ENCODE measurements at regions not wholly inside any gene's neighbourhood (a gene's known extent, or its start where the extent isn't known, plus 50 kb on each side); places are given as distances from the start of the nearest gene placed in this dataset.

- TF ChIP-seq GATA3 (IDR thresholded peaks at IDR 0.05; ENCODE audit: low read depth, low read length) (no peak), GATA2 (IDR thresholded peaks at IDR 0.05; ENCODE audit: low read depth, low read length) (no peak)
Measured at GRCh38 chr2:19478409-19478808, 120.0 kb upstream of the OSR1 start.

- TF ChIP-seq GATA2 (IDR thresholded peaks at IDR 0.05; ENCODE audit: low read depth, low read length), result no peak
- no peak for TF ChIP-seq GATA3 (IDR thresholded peaks at IDR 0.05; ENCODE audit: low read depth, low read length)
Measured at GRCh38 chr2:19476327-19476726, 117.9 kb upstream of the OSR1 start.

DNA sequence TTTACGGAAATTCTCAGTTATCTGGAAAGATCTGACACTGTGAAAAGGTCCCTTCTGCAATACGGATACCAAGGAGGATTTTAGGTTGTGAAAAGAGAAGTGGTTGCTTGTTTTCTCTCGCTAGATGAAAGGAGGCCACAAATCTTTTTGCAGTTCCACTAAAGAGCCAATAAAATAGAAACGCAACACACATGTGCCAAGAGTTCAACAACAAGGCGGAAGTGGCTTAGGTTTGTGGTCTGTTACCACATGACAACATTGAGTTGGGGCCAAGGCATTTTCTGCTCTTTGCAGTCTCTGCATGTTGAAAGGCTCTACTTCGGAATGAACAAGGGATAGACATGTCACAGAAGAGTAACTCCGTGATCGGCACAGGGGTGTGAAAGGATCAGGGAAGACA, 115.7 kb upstream of the OSR1 start:
- TF ChIP-seq GATA2 (IDR thresholded peaks at IDR 0.05; ENCODE audit: low read depth, low read length) (no peak), GATA3 (IDR thresholded peaks at IDR 0.05; ENCODE audit: low read depth, low read length) (no peak)

- TF ChIP-seq GATA2 (IDR thresholded peaks at IDR 0.05; ENCODE audit: low read depth, low read length) (no peak), GATA3 (IDR thresholded peaks at IDR 0.05; ENCODE audit: low read depth, low read length) (no peak)
Measured at GRCh38 chr2:19473350-19473749, 114.9 kb upstream of the OSR1 start.

DNA sequence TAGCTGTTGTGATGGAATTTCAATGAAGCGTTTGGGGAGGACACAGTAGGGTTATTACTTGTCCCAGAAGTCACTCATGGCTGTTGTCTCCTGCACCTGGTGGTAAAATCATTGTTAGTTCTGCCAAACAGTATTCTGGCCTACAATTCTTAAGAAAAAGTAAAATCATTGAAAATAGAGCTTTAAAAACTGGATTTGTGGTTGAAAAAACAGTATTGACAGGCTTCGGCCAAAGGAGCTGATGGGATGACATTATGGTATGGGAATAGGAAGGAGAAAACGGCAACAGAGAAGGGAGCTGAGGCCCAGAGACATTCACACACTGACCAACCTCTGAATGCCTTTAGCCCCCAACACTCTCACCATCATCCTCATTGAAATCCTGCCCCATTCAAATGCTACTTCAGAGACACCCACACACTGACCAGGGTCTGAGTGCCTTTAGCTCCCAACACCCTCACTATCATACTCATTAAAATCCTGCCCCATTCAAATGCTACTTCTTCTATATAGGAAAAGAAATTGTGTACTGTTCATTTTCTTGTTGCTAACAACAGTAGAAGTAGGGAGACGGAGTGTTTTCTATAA, 114.1 kb upstream of the OSR1 start:
- TF ChIP-seq GATA2 (IDR thresholded peaks at IDR 0.05; ENCODE audit: low read depth, low read length), result no peak
- TF ChIP-seq GATA3 (IDR thresholded peaks at IDR 0.05; ENCODE audit: low read depth, low read length), result no peak

DNA sequence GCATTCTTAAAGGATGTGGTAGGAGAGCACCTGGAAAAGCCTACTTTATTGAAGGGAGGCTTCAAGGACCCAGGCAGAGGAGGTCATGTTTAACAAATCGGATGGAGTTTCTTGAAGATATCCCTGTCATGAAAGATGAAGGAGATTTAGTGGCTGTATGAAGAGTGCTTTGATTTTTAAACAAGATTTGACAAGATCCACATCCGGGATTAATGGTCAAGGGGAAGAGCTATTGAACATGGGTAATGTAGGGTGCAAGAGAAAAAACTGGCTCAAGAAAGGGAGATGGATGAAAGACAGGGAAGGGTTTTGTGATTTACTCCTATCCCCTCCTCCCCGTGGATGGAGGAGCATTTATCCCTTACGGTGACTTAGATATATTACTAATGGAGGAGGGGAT, 113.1 kb upstream of the OSR1 start:
- TF ChIP-seq GATA3 (IDR thresholded peaks at IDR 0.05; ENCODE audit: low read depth, low read length) (no peak), GATA2 (IDR thresholded peaks at IDR 0.05; ENCODE audit: low read depth, low read length) (no peak)

GRCh38 chr2:19465978-19466377, 107.6 kb upstream of the OSR1 start:
- TF ChIP-seq GATA2 (IDR thresholded peaks at IDR 0.05; ENCODE audit: low read depth, low read length) (no peak), GATA3 (IDR thresholded peaks at IDR 0.05; ENCODE audit: low read depth, low read length) (no peak)

DNA sequence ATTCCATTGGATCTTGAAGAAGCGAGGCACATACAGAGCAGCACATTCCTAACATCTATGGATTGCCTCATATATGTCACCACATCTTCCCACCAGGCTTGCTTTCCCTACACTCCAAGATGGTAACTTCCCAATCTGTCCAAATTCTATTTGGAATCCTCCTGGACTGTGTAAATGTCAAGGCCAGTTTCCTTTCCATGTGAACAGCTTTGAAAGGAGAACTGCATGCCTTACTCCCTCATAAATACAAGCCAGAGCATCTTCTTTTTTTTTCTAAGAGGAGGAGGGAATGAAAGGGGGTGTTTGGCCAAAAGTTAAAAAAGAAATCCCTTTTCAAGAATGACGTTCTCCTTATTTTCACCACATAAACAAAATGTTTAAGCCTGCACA, 103.8 kb upstream of the OSR1 start:
- TF ChIP-seq GATA3 (IDR thresholded peaks at IDR 0.05; ENCODE audit: low read depth, low read length) (no peak), GATA2 (IDR thresholded peaks at IDR 0.05; ENCODE audit: low read depth, low read length) (no peak)

- no peak for TF ChIP-seq GATA2 (IDR thresholded peaks at IDR 0.05; ENCODE audit: low read depth, low read length)
- no peak for TF ChIP-seq GATA3 (IDR thresholded peaks at IDR 0.05; ENCODE audit: low read depth, low read length)
Measured at GRCh38 chr2:19461504-19462255, 103.3 kb upstream of the OSR1 start.

DNA sequence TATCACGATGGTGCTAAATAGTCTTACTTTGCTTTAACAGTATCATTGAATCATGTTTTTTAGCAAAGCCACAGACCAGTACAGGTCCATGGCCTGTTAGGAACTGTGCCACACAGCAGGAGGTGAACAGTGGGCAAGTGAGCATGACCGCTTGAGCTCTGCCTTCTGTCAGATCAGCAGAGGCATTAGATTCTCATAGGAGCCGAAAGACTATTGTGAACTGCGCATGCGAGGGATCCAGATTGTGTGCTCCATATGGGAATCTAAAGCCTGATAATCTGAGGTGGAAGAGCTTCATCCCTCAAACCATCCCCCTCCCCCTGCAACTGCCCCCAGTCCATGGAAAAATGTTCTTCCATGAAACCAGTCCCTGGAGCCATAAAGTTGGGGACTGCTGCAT, 102.3 kb upstream of the OSR1 start:
- TF ChIP-seq GATA2 (IDR thresholded peaks at IDR 0.05; ENCODE audit: low read depth, low read length) (no peak), GATA3 (IDR thresholded peaks at IDR 0.05; ENCODE audit: low read depth, low read length) (no peak)

GRCh38 chr2:19458427-19459003, 100.1 kb upstream of the OSR1 start:
- TF ChIP-seq GATA3 (IDR thresholded peaks at IDR 0.05; ENCODE audit: low read depth, low read length) (no peak), GATA2 (IDR thresholded peaks at IDR 0.05; ENCODE audit: low read depth, low read length) (no peak)

DNA sequence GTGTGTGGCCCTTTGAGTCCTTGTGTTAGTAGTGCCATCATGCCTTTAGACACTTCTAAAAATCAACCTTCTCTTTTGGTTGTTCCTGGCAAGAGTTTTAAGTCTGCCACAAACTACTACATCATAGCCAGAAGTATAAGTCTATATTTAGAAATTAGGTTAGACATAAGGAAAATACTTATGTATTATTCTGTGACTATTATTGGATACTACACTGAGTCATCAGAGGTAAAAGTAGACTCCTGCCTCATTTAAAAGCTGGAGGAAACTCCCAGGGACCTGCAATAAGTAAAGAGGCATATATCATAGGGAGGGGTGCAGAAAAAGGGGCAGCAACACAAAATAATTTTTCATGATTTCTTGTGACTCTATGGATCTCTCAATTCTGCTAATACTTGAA, 99.4 kb upstream of the OSR1 start:
- TF ChIP-seq GATA3 (IDR thresholded peaks at IDR 0.05; ENCODE audit: low read depth, low read length) (no peak), GATA2 (IDR thresholded peaks at IDR 0.05; ENCODE audit: low read depth, low read length) (no peak)

GRCh38 chr2:19456705-19457309, 98.4 kb upstream of the OSR1 start:
- TF ChIP-seq GATA2 (IDR thresholded peaks at IDR 0.05; ENCODE audit: low read depth, low read length) (no peak), GATA3 (IDR thresholded peaks at IDR 0.05; ENCODE audit: low read depth, low read length) (no peak)

DNA sequence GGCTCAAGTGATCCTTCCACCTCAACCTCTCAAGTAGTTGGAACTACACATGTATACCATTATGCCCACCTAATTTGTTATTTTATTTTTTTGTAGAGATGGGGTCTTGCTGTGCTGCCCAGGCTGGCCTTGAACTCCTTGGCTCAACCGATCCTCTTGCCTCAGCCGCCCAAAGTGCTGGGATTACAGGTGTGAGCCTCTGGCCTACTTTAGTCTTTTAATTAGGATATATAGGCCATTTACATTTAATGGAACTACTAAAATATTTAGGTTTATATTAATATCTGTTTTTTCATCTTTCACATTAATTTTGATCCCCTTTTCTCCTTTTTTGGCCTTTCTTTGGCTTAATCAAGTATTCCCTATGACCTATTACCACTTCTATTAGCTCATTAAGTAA, 95.7 kb upstream of the OSR1 start:
- TF ChIP-seq GATA3 (IDR thresholded peaks at IDR 0.05; ENCODE audit: low read depth, low read length) (no peak), GATA2 (IDR thresholded peaks at IDR 0.05; ENCODE audit: low read depth, low read length) (no peak)

GRCh38 chr2:19442731-19443130, 84.3 kb upstream of the OSR1 start:
- no peak for TF ChIP-seq GATA3 (IDR thresholded peaks at IDR 0.05; ENCODE audit: low read depth, low read length)
- no peak for TF ChIP-seq GATA2 (IDR thresholded peaks at IDR 0.05; ENCODE audit: low read depth, low read length)
